WTC11 (cell line): ENCODE measurements at regions not wholly inside any gene's neighbourhood (a gene's known extent, or its start where the extent isn't known, plus 50 kb on each side); places are given as distances from the start of the nearest gene placed in this dataset.

Experiments used
- ATAC-seq: fragments of 200-7000 bp; cut with Tn5 transposase; 2 replicates; pipeline ENCODE4 v1.10.0; 2021; ENCODE audit warnings: mild to moderate bottlenecking, moderate library complexity
- CTCF ChIA-PET: fragments of 300-600 bp; sonication (Branson Sonifier 250); formaldehyde crosslinking; loops from one replicate; lab custom pipeline; 2021; ENCODE audit warnings: antibody characterized with exemption; lab: Charles Lee
- POLR2A ChIA-PET: fragments of 350-600 bp; sonication (Branson Sonifier 250); formaldehyde crosslinking; loops from one replicate; lab custom pipeline; 2021; ENCODE audit warnings: antibody characterized with exemption; lab: Charles Lee
- DNase-seq: peaks from one replicate; pipeline ENCODE4 v3.0.0; 2021; ENCODE audit warnings: low spot score
- H3K27ac Mint-ChIP-seq: 2 replicates; pipeline ENCODE4 v1.8.0; 2021; ENCODE audit warnings: mixed read lengths
- H3K27me3 Mint-ChIP-seq: 2 replicates; pipeline ENCODE4 v1.8.0; 2021; ENCODE audit warnings: low read depth, mild to moderate bottlenecking, moderate library complexity, mixed read lengths
- H3K36me3 Mint-ChIP-seq: 2 replicates; pipeline ENCODE4 v1.8.0; 2021; ENCODE audit warnings: mixed read lengths
- H3K4me1 Mint-ChIP-seq: 2 replicates; pipeline ENCODE4 v1.8.0; 2022; ENCODE audit warnings: mixed read lengths
- H3K4me3 Mint-ChIP-seq: 2 replicates; pipeline ENCODE4 v1.8.0; 2021; ENCODE audit warnings: mild to moderate bottlenecking, moderate library complexity, mixed read lengths
- H3K9me3 Mint-ChIP-seq: 2 replicates; pipeline ENCODE4 v1.8.0; 2021; ENCODE audit warnings: mixed read lengths
- ATF1 ChIP-seq: sonication (generic); formaldehyde crosslinking; IDR thresholded peaks from 2 replicates; pipeline ENCODE4 v1.8.1; 2023; ENCODE audit warnings: mild to moderate bottlenecking, moderate library complexity, missing genetic modification reagents
- ATF3 ChIP-seq: sonication (generic); formaldehyde crosslinking; conservative IDR thresholded peaks from 2 replicates; pipeline ENCODE4 v1.8.1; 2022; ENCODE audit warnings: mild to moderate bottlenecking, missing genetic modification reagents
- E2F4 ChIP-seq: sonication (generic); formaldehyde crosslinking; IDR thresholded peaks from 2 replicates; pipeline ENCODE4 v1.8.1; 2022; ENCODE audit warnings: low read depth, mild to moderate bottlenecking, moderate library complexity, missing genetic modification reagents, borderline replicate concordance
- ETV6 ChIP-seq: sonication (generic); formaldehyde crosslinking; IDR thresholded peaks from 2 replicates; pipeline ENCODE4 v1.8.1; 2022; ENCODE audit warnings: mild to moderate bottlenecking, missing genetic modification reagents
- FOXP4 ChIP-seq: sonication (generic); formaldehyde crosslinking; IDR thresholded peaks from 2 replicates; pipeline ENCODE4 v1.8.0; 2022; ENCODE audit warnings: mild to moderate bottlenecking, missing genetic modification reagents
- GRHL2 ChIP-seq: fragments of 250-450 bp; sonication (Bioruptor Pico); IDR thresholded peaks from 2 replicates; pipeline ENCODE4 v1.8.0; 2022; ENCODE audit warnings: mild to moderate bottlenecking, moderate library complexity; ENCODE audit not compliant: insufficient replicate concordance, severe bottlenecking
- KAT7 ChIP-seq: sonication (generic); formaldehyde crosslinking; IDR thresholded peaks from 2 replicates; pipeline ENCODE4 v1.8.1; 2023; ENCODE audit warnings: missing genetic modification reagents, mild to moderate bottlenecking, borderline replicate concordance
- NFATC4 ChIP-seq: fragments of 250-450 bp; sonication (Bioruptor Pico); IDR thresholded peaks from 2 replicates; pipeline ENCODE4 v1.9.0; 2021; ENCODE audit warnings: mild to moderate bottlenecking
- NFE2L1 ChIP-seq: sonication (generic); formaldehyde crosslinking; IDR thresholded peaks from 2 replicates; pipeline ENCODE4 v1.8.1; 2023; ENCODE audit warnings: missing genetic modification reagents
- RORB ChIP-seq: fragments of 250-450 bp; sonication (Bioruptor Pico); IDR thresholded peaks from 2 replicates; pipeline ENCODE4 v1.9.0; 2021; ENCODE audit warnings: mild to moderate bottlenecking
- ZBTB21 ChIP-seq: sonication (generic); formaldehyde crosslinking; IDR thresholded peaks from 2 replicates; pipeline ENCODE4 v1.8.1; 2023; ENCODE audit warnings: mild to moderate bottlenecking, missing genetic modification reagents, borderline replicate concordance
- ZNF121 ChIP-seq: sonication (generic); formaldehyde crosslinking; IDR thresholded peaks from 2 replicates; pipeline ENCODE4 v1.8.0; 2023; ENCODE audit warnings: missing genetic modification reagents
- ZNF219 ChIP-seq: sonication (generic); formaldehyde crosslinking; IDR thresholded peaks from 2 replicates; pipeline ENCODE4 v1.8.0; 2023; ENCODE audit warnings: missing genetic modification reagents, mild to moderate bottlenecking, borderline replicate concordance
- ZNF281 ChIP-seq: sonication (generic); formaldehyde crosslinking; IDR thresholded peaks from 2 replicates; pipeline ENCODE4 v1.8.0; 2023; ENCODE audit warnings: mild to moderate bottlenecking, missing genetic modification reagents
- ZNF423 ChIP-seq: fragments of 250-450 bp; sonication (Bioruptor Pico); IDR thresholded peaks from 2 replicates; pipeline ENCODE4 v2.1.2; 2022; ENCODE audit warnings: mild to moderate bottlenecking, moderate library complexity
- ZNF425 ChIP-seq: fragments of 250-450 bp; sonication (Bioruptor Pico); conservative IDR thresholded peaks from 2 replicates; pipeline ENCODE4 v1.9.0; 2021; ENCODE audit warnings: mild to moderate bottlenecking

- H3K4me1 Mint-ChIP-seq, result peaks cover 5% of the 10 kb centered on the region
- DNase-seq (no peak), ATAC-seq (no peak)
- no peak overlapping the region for H3K4me3 Mint-ChIP-seq
- ChIA-PET CTCF (no interaction called here), POLR2A (interaction anchor here (0.6 kb wide), 1 partner anchor 207 kb away, joined by 3 read pairs; no protein-coding TSS in a partner anchor)
- no peak overlapping the region for H3K27ac Mint-ChIP-seq
- peaks cover 7% of the 10 kb centered on the region; the same call in 1 of the 2 replicates for H3K36me3 Mint-ChIP-seq
- no peak for TF ChIP-seq ZNF425
- no peak for TF ChIP-seq NFATC4 (CRISPR knock-in tag)
- TF ChIP-seq, all 79 proteins: peak for 0
- Mint-ChIP-seq H3K27me3 (no peaks in the 10 kb centered on the region; the same call in 1 of the 2 replicates), H3K9me3 (peaks cover 12% of the 10 kb centered on the region)
Measured at GRCh38 chr4:181799561-181800069, 443.6 kb upstream of the TENM3 start.

- TF ChIP-seq ZNF281 (no peak), GRHL2 (CRISPR knock-in tag) (no peak), KAT7 (CRISPR knock-in tag) (no peak), ATF1 (no peak)
- DNase-seq, result no peak
- Mint-ChIP-seq H3K36me3 (no peaks in the 10 kb centered on the region), H3K4me1 (peaks cover 6% of the 10 kb centered on the region), H3K27ac (no peak overlapping the region), H3K4me3 (no peak overlapping the region), H3K27me3 (no peaks in the 10 kb centered on the region; the same call in 1 of the 2 replicates), H3K9me3 (no peaks in the 10 kb centered on the region)
- POLR2A ChIA-PET, result no interaction called here
- ATAC-seq, result no peak
- CTCF ChIA-PET, result no interaction called here
Measured at GRCh38 chr4:181802207-181802606, 441.0 kb upstream of the TENM3 start.

GRCh38 chr4:181807771-181808170, 435.4 kb upstream of the TENM3 start:
- peaks cover 9% of the 10 kb centered on the region for H3K4me1 Mint-ChIP-seq
- no peak for ATAC-seq
- POLR2A ChIA-PET, result no interaction called here
- no peak for DNase-seq
- no peaks in the 10 kb centered on the region; the same call in 1 of the 2 replicates for H3K27me3 Mint-ChIP-seq
- no peaks in the 10 kb centered on the region for H3K36me3 Mint-ChIP-seq
- CTCF ChIA-PET, result no interaction called here
- no peak overlapping the region for H3K27ac Mint-ChIP-seq
- no peaks in the 10 kb centered on the region for H3K9me3 Mint-ChIP-seq
- H3K4me3 Mint-ChIP-seq, result no peak overlapping the region
- TF ChIP-seq ZNF121 (CRISPR knock-in tag), result no peak
- no peak for TF ChIP-seq ZNF423 (CRISPR knock-in tag)
- no peak for TF ChIP-seq ZNF425
- no peak for TF ChIP-seq ETV6
- TF ChIP-seq NFE2L1 (CRISPR knock-in tag), result no peak
- TF ChIP-seq FOXP4 (CRISPR knock-in tag), result no peak
- TF ChIP-seq ZBTB21 (CRISPR knock-in tag), result no peak
- no peak for TF ChIP-seq E2F4
- TF ChIP-seq RORB, result no peak
- TF ChIP-seq ZNF219 (CRISPR knock-in tag), result no peak
- no peak for TF ChIP-seq ATF3
- TF ChIP-seq ZNF281, result no peak
